Endothelial cell of umbilical vein (primary cell): ENCODE measurements at regions not wholly inside any gene's neighbourhood (a gene's known extent, or its start where the extent isn't known, plus 50 kb on each side); places are given as distances from the start of the nearest gene placed in this dataset.

Source experiments
- BruUV-seq: library from RNA; stranded (reverse); fragments of 400-500 nt; replicated peaks from 2 replicates; lab custom pipeline; 2021; lab: Mats Ljungman, UMichigan
- CTCF ChIA-PET: fragments of 300-600, 350-600 bp; sonication (Branson Sonifier 250); formaldehyde crosslinking; loops from one replicate; lab custom pipeline; 2021; ENCODE audit warnings: antibody characterized with exemption, inconsistent platforms; lab: Charles Lee
- POLR2A ChIA-PET: fragments of 300-600, 350-600 bp; sonication (Branson Sonifier 250); formaldehyde crosslinking; loops from one replicate; lab custom pipeline; 2021; ENCODE audit warnings: antibody characterized with exemption, inconsistent platforms; lab: Charles Lee
- DNase-seq: peaks from one replicate; pipeline ENCODE4 v3.0.0-alpha.2; 2011; ENCODE audit warnings: low read depth, low spot score
- FAIRE-seq: peaks from 2 replicates; lab custom pipeline; 2011; peaks lifted over from hg19 to GRCh38; lab: Jason Lieb, UNC
- H2AFZ ChIP-seq: 2 replicates; pipeline ENCODE4 v1.6.0; 2012; ENCODE audit warnings: low read depth, low read length, control low read depth, inconsistent platforms
- H3K27ac ChIP-seq: 2 replicates; pipeline ENCODE4 v1.5.1; 2011; ENCODE audit warnings: low read depth, mild to moderate bottlenecking, control low read depth, low read length, moderate library complexity; ENCODE audit not compliant: insufficient read depth
- H3K27me3 ChIP-seq, 2 experiments: 2 replicates each; pipeline versions ENCODE4 v1.6.0 to v1.6.1; 2011; ENCODE audit warnings: low read length in 2 of 2, mixed read lengths in 1 of 2; ENCODE audit not compliant: control insufficient read depth in 2 of 2, insufficient read depth in 2 of 2
- H3K36me3 ChIP-seq, 2 experiments: 2 replicates in 1 of 2; 3 replicates in 1 of 2; pipeline ENCODE4 v1.5.1; 2011; ENCODE audit warnings: low read length in 2 of 2, mild to moderate bottlenecking in 1 of 2, moderate library complexity in 1 of 2; ENCODE audit not compliant: control insufficient read depth in 2 of 2, insufficient read depth in 2 of 2; ENCODE audit errors: extremely low read depth in 1 of 2
- H3K4me1 ChIP-seq: 3 replicates; pipeline ENCODE4 v1.5.1; 2011; ENCODE audit warnings: mild to moderate bottlenecking, low read length; ENCODE audit not compliant: control insufficient read depth, insufficient read depth; ENCODE audit errors: extremely low read depth
- H3K4me2 ChIP-seq: 2 replicates; pipeline ENCODE4 v1.6.1; 2011; ENCODE audit warnings: low read length, control low read depth, mixed read lengths; ENCODE audit not compliant: insufficient read depth
- H3K4me3 ChIP-seq, 3 experiments: fragments of 200-600 bp in 1 of 3; sonication (generic), shearing (Covaris generic) in 1 of 3; replicated peaks in 1 of 3; 2 replicates each; pipeline ENCODE4 v1.5.1; 2011 to 2016; ENCODE audit warnings: control low read depth in 3 of 3, low read length in 3 of 3, mild to moderate bottlenecking in 2 of 3, inconsistent platforms in 1 of 3, low read depth in 1 of 3, moderate library complexity in 1 of 3; ENCODE audit not compliant: insufficient read depth in 1 of 3
- H3K79me2 ChIP-seq: 2 replicates; pipeline ENCODE4 v1.6.0; 2012; ENCODE audit warnings: low read length, inconsistent platforms; ENCODE audit not compliant: control insufficient read depth, insufficient read depth
- H3K9ac ChIP-seq: replicated peaks from 2 replicates; pipeline ENCODE3; 2011; ENCODE audit warnings: low read length, control low read depth; ENCODE audit not compliant: insufficient read depth; ENCODE audit errors: extremely low read depth
- H3K9me1 ChIP-seq: replicated peaks from 3 replicates; pipeline ENCODE4 v1.6.0; 2011; ENCODE audit warnings: mild to moderate bottlenecking, low read length; ENCODE audit not compliant: control insufficient read depth, insufficient read depth; ENCODE audit errors: extremely low read depth
- H3K9me3 ChIP-seq: replicated peaks from 2 replicates; pipeline ENCODE4 v1.5.1; 2012; ENCODE audit warnings: low read length, inconsistent platforms; ENCODE audit not compliant: control insufficient read depth, insufficient read depth
- H4K20me1 ChIP-seq: replicated peaks from 2 replicates; pipeline ENCODE3; 2011; ENCODE audit warnings: mild to moderate bottlenecking, low read length; ENCODE audit not compliant: control insufficient read depth, insufficient read depth; ENCODE audit errors: extremely low read depth
- CTCF ChIP-seq, 2 donors: IDR thresholded peaks; 1 replicate in 1 of 2; 2 replicates in 1 of 2; pipeline ENCODE4 v1.5.1; 2011; ENCODE audit warnings: low read length in 2 of 2, mild to moderate bottlenecking in 2 of 2, moderate library complexity in 2 of 2, control low read depth in 1 of 2, inconsistent platforms in 1 of 2, low read depth in 1 of 2; ENCODE audit not compliant: insufficient read depth in 1 of 2; ENCODE audit errors: extremely low read depth in 1 of 2
- EZH2 ChIP-seq: IDR thresholded peaks from 2 replicates; pipeline ENCODE4 v1.6.1; 2012; ENCODE audit warnings: borderline replicate concordance, low read depth, mild to moderate bottlenecking, moderate library complexity, low read length, inconsistent platforms; ENCODE audit not compliant: severe bottlenecking
- FOS ChIP-seq: IDR thresholded peaks from 2 replicates; pipeline ENCODE4 v1.6.1; 2011; ENCODE audit warnings: mild to moderate bottlenecking, low read length, moderate library complexity, borderline replicate concordance; ENCODE audit not compliant: insufficient read depth
- GATA2 ChIP-seq: IDR thresholded peaks from 2 replicates; pipeline ENCODE4 v1.7.0; 2011; ENCODE audit warnings: low read depth, mild to moderate bottlenecking, moderate library complexity, mixed read lengths, low read length; ENCODE audit not compliant: insufficient read length, insufficient read depth
- JUN ChIP-seq: IDR thresholded peaks from 2 replicates; pipeline ENCODE4 v1.6.1; 2011; ENCODE audit warnings: borderline replicate concordance, low read depth; ENCODE audit not compliant: insufficient read length, insufficient read depth
- MAX ChIP-seq: IDR thresholded peaks from 2 replicates; pipeline ENCODE4 v1.6.1; 2011; ENCODE audit not compliant: insufficient read depth, insufficient read length
- MYC ChIP-seq: IDR thresholded peaks from one replicate; pipeline ENCODE4 v1.6.1; 2011; ENCODE audit warnings: mild to moderate bottlenecking, low read depth, low read length
- POLR2A ChIP-seq: IDR thresholded peaks from 2 replicates; pipeline ENCODE4 v1.6.1; 2012; ENCODE audit warnings: low read depth, mild to moderate bottlenecking, control low read depth, low read length
- POLR2AphosphoS5 ChIP-seq: IDR thresholded peaks from 2 replicates; pipeline ENCODE4 v1.6.1; 2012; ENCODE audit warnings: low read depth, mild to moderate bottlenecking, control low read depth, low read length, moderate library complexity; ENCODE audit not compliant: insufficient read depth
- dilution Hi-C: fragments of 300-500 bp; cut with MboI; formaldehyde crosslinking; loops from one replicate; pipeline ENCODE4 v1.15.0; 2019; ENCODE audit warnings: low sequenced_read_pairs; ENCODE audit not compliant: extremely low pct_ligation_motif_present
- intact Hi-C: fragments of 100-400 bp; cut with micrococcal nuclease; formaldehyde crosslinking; loops from one replicate; pipeline ENCODE4 v1.10.0; 2022

- intact Hi-C loops = loop anchor here (1.0 to 2.0 kb wide), 4 partner anchors 14 to 71 kb away; no protein-coding TSS in a partner anchor
- POLR2A ChIA-PET = interaction anchor here (0.7 kb wide), 1 partner anchor 199 kb away, joined by 4 read pairs; no protein-coding TSS in a partner anchor
- peaks cover 44% of the 10 kb centered on the region for H3K4me1 ChIP-seq
- H3K4me3 ChIP-seq = no peak overlapping the region
- CTCF ChIA-PET = interaction anchor here (0.9 to 2.5 kb wide), 15 partner anchors 13 to 127 kb away, joined by 3 to 18 read pairs (median 4); no protein-coding TSS in a partner anchor
- FAIRE-seq (peak; percentile 49), DNase-seq (no peak)
- no TSS peak for BruUV-seq
- H3K79me2 ChIP-seq = no peaks in the 10 kb centered on the region
- no peaks in the 10 kb centered on the region for H3K27me3 ChIP-seq
- no peaks in the 10 kb centered on the region for H3K9me1 ChIP-seq
- H4K20me1 ChIP-seq = no peaks in the 10 kb centered on the region
- dilution Hi-C loops = no loop called here
- peak overlapping the region; percentile 48 for H3K9ac ChIP-seq
- H2AFZ ChIP-seq = no peak overlapping the region
- no peaks in the 10 kb centered on the region for H3K9me3 ChIP-seq
- H3K27ac ChIP-seq = peak overlapping the region; percentile 75
- H3K36me3 ChIP-seq = no peaks in the 10 kb centered on the region
- H3K4me2 ChIP-seq = no peak overlapping the region
- no peak for TF ChIP-seq FOS
- TF ChIP-seq GATA2 = no peak
- no peak for TF ChIP-seq EZH2
- no peak for TF ChIP-seq POLR2A
- no peak for TF ChIP-seq JUN
- TF ChIP-seq CTCF (IDR thresholded peaks at IDR 0.05; ENCODE audit: extremely low read depth in 1 of 2, insufficient read depth in 1 of 2, low read depth in 1 of 2, low read length in 2 of 2) = no peak
- no peak for TF ChIP-seq MYC
- TF ChIP-seq POLR2AphosphoS5 = no peak
- TF ChIP-seq MAX = no peak
Observed at GRCh38 chr3:128554465-128555097, 61.6 kb upstream of the GATA2 start.
